Prostate gland (tissue), 2 donors: ENCODE measurements at regions not wholly inside any gene's neighbourhood (a gene's known extent, or its start where the extent isn't known, plus 50 kb on each side); places are given as distances from the start of the nearest gene placed in this dataset.

ENCODE experiments used
- POLR2AphosphoS5 ChIP-seq: sonication (generic); formaldehyde crosslinking; IDR thresholded peaks from one replicate; pipeline ENCODE4 v1.6.1; 2017; ENCODE audit warnings: antibody characterized with exemption
- TF ChIP-seq, protein P1 (sequence below), 4 experiments: fragments of 200-600 bp in 2 of 4; fragments of 450-650 bp in 2 of 4; sonication (generic) in 2 of 4; IDR thresholded peaks; 1 replicate in 3 of 4; 2 replicates in 1 of 4; pipeline ENCODE4 v1.5.1; 2016 to 2019; ENCODE audit warnings: antibody characterized with exemption in 4 of 4, mild to moderate bottlenecking in 2 of 4, moderate library complexity in 2 of 4

DNA sequence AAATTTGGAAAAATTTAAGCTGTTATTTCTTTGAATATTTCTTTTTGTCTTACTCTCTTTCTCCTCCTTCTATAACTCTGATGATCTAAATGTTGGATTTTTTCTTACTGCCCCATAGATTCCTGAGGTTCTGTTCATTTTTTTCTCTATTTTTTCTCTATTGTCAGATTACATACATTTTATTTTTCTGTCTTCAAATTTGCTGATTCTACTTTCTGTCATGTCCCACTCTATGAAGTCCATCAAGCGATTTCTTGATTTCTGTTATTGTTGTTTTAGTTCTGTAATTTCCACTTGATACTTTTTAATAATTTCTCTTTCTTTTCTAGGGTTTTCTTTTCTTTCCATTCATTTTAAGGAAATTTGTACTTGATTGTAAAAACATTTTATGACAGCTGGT is 83.7 kb upstream of the THRB start:
- TF ChIP-seq, protein P1, sequence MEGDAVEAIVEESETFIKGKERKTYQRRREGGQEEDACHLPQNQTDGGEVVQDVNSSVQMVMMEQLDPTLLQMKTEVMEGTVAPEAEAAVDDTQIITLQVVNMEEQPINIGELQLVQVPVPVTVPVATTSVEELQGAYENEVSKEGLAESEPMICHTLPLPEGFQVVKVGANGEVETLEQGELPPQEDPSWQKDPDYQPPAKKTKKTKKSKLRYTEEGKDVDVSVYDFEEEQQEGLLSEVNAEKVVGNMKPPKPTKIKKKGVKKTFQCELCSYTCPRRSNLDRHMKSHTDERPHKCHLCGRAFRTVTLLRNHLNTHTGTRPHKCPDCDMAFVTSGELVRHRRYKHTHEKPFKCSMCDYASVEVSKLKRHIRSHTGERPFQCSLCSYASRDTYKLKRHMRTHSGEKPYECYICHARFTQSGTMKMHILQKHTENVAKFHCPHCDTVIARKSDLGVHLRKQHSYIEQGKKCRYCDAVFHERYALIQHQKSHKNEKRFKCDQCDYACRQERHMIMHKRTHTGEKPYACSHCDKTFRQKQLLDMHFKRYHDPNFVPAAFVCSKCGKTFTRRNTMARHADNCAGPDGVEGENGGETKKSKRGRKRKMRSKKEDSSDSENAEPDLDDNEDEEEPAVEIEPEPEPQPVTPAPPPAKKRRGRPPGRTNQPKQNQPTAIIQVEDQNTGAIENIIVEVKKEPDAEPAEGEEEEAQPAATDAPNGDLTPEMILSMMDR (IDR thresholded peaks at IDR 0.05) = no peak
- no peak for TF ChIP-seq POLR2AphosphoS5
